ENCODE measurements at regions not wholly inside any gene's neighbourhood (a gene's known extent, or its start where the extent isn't known, plus 50 kb on each side); places are given as distances from the start of the nearest gene placed in this dataset.

GRCh38 chr5:97580746-97581145 is 397.7 kb upstream of the RIOK2 start:
- ATAC-seq: no peak
- TF ChIP-seq ESRRG (CRISPR knock-in tag; IDR thresholded peaks at IDR 0.05): no peak

GRCh38 chr5:97591781-97592180 is 408.7 kb upstream of the RIOK2 start:
- ATAC-seq: no peak
- TF ChIP-seq POU6F1 (CRISPR knock-in tag; IDR thresholded peaks at IDR 0.05; ENCODE audit: borderline replicate concordance, low read depth) (no peak), TCF4 (CRISPR knock-in tag; IDR thresholded peaks at IDR 0.05; ENCODE audit: borderline replicate concordance) (no peak), ARNTL (CRISPR knock-in tag; IDR thresholded peaks at IDR 0.05; ENCODE audit: borderline replicate concordance, low read depth) (no peak), BACH2 (CRISPR knock-in tag; IDR thresholded peaks at IDR 0.05; ENCODE audit: borderline replicate concordance) (no peak), GLIS3 (CRISPR knock-in tag; IDR thresholded peaks at IDR 0.05) (no peak)

GRCh38 chr5:97600486-97600885 is 417.4 kb upstream of the RIOK2 start:
- ATAC-seq: no peak
- TF ChIP-seq PATZ1 (CRISPR knock-in tag; IDR thresholded peaks at IDR 0.05; ENCODE audit: borderline replicate concordance): no peak
- TF ChIP-seq ZFP30 (CRISPR knock-in tag; IDR thresholded peaks at IDR 0.05): no peak
- TF ChIP-seq BACH2 (CRISPR knock-in tag; IDR thresholded peaks at IDR 0.05; ENCODE audit: borderline replicate concordance): no peak
- no peak for TF ChIP-seq ZFP3 (CRISPR knock-in tag; IDR thresholded peaks at IDR 0.05)
- no peak for TF ChIP-seq PPARA (CRISPR knock-in tag; IDR thresholded peaks at IDR 0.05; ENCODE audit: borderline replicate concordance)
- no peak for TF ChIP-seq ZNF565 (CRISPR knock-in tag; conservative IDR thresholded peaks at IDR 0.05; ENCODE audit: low read depth)

GRCh38 chr5:97601651-97602050 is 418.6 kb upstream of the RIOK2 start:
- no peak for ATAC-seq
- TF ChIP-seq ISL1 (CRISPR knock-in tag; IDR thresholded peaks at IDR 0.05): no peak
- no peak for TF ChIP-seq CSDC2 (CRISPR knock-in tag; IDR thresholded peaks at IDR 0.05)
- no peak for TF ChIP-seq SNAI2 (CRISPR knock-in tag; IDR thresholded peaks at IDR 0.05)
- TF ChIP-seq ZC3H10 (CRISPR knock-in tag; IDR thresholded peaks at IDR 0.05): no peak
- no peak for TF ChIP-seq CSRNP3 (CRISPR knock-in tag; IDR thresholded peaks at IDR 0.05)
- TF ChIP-seq TSHZ2 (CRISPR knock-in tag; IDR thresholded peaks at IDR 0.05): no peak
- no peak for TF ChIP-seq BACH2 (CRISPR knock-in tag; IDR thresholded peaks at IDR 0.05; ENCODE audit: borderline replicate concordance)

- ATAC-seq: no peak
- TF ChIP-seq GLIS3 (CRISPR knock-in tag; IDR thresholded peaks at IDR 0.05): no peak
- TF ChIP-seq TOX (CRISPR knock-in tag; IDR thresholded peaks at IDR 0.05; ENCODE audit: borderline replicate concordance): no peak
- TF ChIP-seq CREB5 (CRISPR knock-in tag; IDR thresholded peaks at IDR 0.05; ENCODE audit: low read depth): no peak
- no peak for TF ChIP-seq CSRNP3 (CRISPR knock-in tag; IDR thresholded peaks at IDR 0.05)
- TF ChIP-seq ZFP30 (CRISPR knock-in tag; IDR thresholded peaks at IDR 0.05): no peak
- no peak for TF ChIP-seq ZNF70 (CRISPR knock-in tag; IDR thresholded peaks at IDR 0.05)
- no peak for TF ChIP-seq ZC3H10 (CRISPR knock-in tag; IDR thresholded peaks at IDR 0.05)
- no peak for TF ChIP-seq ARNTL (CRISPR knock-in tag; IDR thresholded peaks at IDR 0.05; ENCODE audit: borderline replicate concordance, low read depth)
- TF ChIP-seq POU6F1 (CRISPR knock-in tag; IDR thresholded peaks at IDR 0.05; ENCODE audit: borderline replicate concordance, low read depth): no peak
- no peak for TF ChIP-seq ZNF8 (CRISPR knock-in tag; IDR thresholded peaks at IDR 0.05)
- no peak for TF ChIP-seq ESRRG (CRISPR knock-in tag; IDR thresholded peaks at IDR 0.05)
Measured at GRCh38 chr5:97606531-97606930, 423.5 kb upstream of the RIOK2 start.
